Liver (tissue), 3 donors: ENCODE measurements at regions not wholly inside any gene's neighbourhood (a gene's known extent, or its start where the extent isn't known, plus 50 kb on each side); places are given as distances from the start of the nearest gene placed in this dataset.

ENCODE experiments used
- FOXA1 ChIP-seq: IDR thresholded peaks from 2 replicates; pipeline ENCODE4 v1.6.1; 2016; ENCODE audit warnings: antibody characterized with exemption
- TAF1 ChIP-seq: conservative IDR thresholded peaks from 2 replicates; pipeline ENCODE4 v1.6.1; 2016; ENCODE audit warnings: antibody characterized with exemption, mild to moderate bottlenecking
- TF ChIP-seq, protein P1 (sequence below): fragments of 150-350 bp; IDR thresholded peaks from 2 replicates; pipeline ENCODE4 v1.5.1; 2017; ENCODE audit warnings: improper control_type of control experiment, low read depth, low read length; ENCODE audit not compliant: missing input control
- donor health status: healthy.
- donor health status: healthy.

DNA sequence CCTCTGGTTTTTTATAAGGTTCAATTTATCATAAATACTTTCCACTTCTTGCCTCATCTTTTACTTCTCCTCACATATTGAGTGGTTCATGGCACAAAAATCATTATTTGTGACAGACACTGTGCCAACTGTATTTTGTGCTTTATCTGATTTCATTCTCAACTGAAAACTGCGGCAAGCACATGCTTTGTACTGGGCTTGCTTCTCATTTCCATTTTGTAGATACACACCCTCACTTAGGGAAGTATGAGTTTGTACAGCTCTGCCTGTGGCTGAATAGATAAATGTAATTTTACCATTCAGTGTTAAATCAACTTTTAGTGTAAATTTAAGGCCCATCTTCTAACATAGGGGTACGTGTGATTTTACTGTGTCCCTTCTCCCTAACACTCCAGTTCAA, 83.6 kb downstream of the ANXA2R start:
- TF ChIP-seq, protein P1, sequence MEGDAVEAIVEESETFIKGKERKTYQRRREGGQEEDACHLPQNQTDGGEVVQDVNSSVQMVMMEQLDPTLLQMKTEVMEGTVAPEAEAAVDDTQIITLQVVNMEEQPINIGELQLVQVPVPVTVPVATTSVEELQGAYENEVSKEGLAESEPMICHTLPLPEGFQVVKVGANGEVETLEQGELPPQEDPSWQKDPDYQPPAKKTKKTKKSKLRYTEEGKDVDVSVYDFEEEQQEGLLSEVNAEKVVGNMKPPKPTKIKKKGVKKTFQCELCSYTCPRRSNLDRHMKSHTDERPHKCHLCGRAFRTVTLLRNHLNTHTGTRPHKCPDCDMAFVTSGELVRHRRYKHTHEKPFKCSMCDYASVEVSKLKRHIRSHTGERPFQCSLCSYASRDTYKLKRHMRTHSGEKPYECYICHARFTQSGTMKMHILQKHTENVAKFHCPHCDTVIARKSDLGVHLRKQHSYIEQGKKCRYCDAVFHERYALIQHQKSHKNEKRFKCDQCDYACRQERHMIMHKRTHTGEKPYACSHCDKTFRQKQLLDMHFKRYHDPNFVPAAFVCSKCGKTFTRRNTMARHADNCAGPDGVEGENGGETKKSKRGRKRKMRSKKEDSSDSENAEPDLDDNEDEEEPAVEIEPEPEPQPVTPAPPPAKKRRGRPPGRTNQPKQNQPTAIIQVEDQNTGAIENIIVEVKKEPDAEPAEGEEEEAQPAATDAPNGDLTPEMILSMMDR: no peak
- TF ChIP-seq TAF1 (no peak), FOXA1 (no peak)
